Panc1 (cell line): ENCODE measurements at regions not wholly inside any gene's neighbourhood (a gene's known extent, or its start where the extent isn't known, plus 50 kb on each side); places are given as distances from the start of the nearest gene placed in this dataset.

ENCODE experiments used
- ATAC-seq: fragments of 200-7000 bp; cut with Tn5 transposase; 2 replicates; pipeline ENCODE4 v1.9.1; 2020; ENCODE audit warnings: mild to moderate bottlenecking, moderate library complexity
- BruUV-seq: library from RNA; stranded (reverse); fragments of 400-500 nt; replicated peaks from 2 replicates; lab custom pipeline; 2021; lab: Mats Ljungman, UMichigan
- CTCF ChIA-PET: fragments of 300-600 bp; sonication (Branson Sonifier 250); formaldehyde crosslinking; loops from one replicate; lab custom pipeline; 2022; ENCODE audit warnings: antibody characterized with exemption; lab: Charles Lee
- POLR2A ChIA-PET: fragments of 300-600 bp; sonication (Branson Sonifier 250); formaldehyde crosslinking; loops from one replicate; lab custom pipeline; 2022; ENCODE audit warnings: antibody characterized with exemption; lab: Charles Lee
- DNase-seq: peaks from one replicate; pipeline ENCODE4 v3.0.0-alpha.2; 2010; ENCODE audit warnings: low read depth, low spot score
- H3K27ac ChIP-seq: 2 replicates; pipeline ENCODE4 v1.5.1; 2011; ENCODE audit warnings: mild to moderate bottlenecking, low read length, inconsistent platforms
- H3K27me3 ChIP-seq: fragments of 200-500 bp; sonication (Bioruptor generic); 2 replicates; pipeline ENCODE4 v1.6.0; 2014; ENCODE audit warnings: low read length, inconsistent platforms; ENCODE audit not compliant: control insufficient read depth, insufficient read depth
- H3K36me3 ChIP-seq: fragments of 200-500 bp; sonication (Bioruptor generic); 2 replicates; pipeline ENCODE4 v1.5.1; 2014; ENCODE audit warnings: inconsistent platforms, mild to moderate bottlenecking, low read length, moderate library complexity; ENCODE audit not compliant: control insufficient read depth, insufficient read depth
- H3K4me1 ChIP-seq: 2 replicates; pipeline ENCODE4 v1.5.1; 2011; ENCODE audit warnings: inconsistent platforms, mild to moderate bottlenecking, low read length, moderate library complexity; ENCODE audit not compliant: control insufficient read depth, insufficient read depth
- H3K4me3 ChIP-seq, 2 experiments: 2 replicates each; pipeline ENCODE4 v1.5.1; 2011 to 2012; ENCODE audit warnings: low read depth in 2 of 2, low read length in 2 of 2, mild to moderate bottlenecking in 2 of 2, inconsistent platforms in 1 of 2, moderate library complexity in 1 of 2
- H3K9me3 ChIP-seq: fragments of 200-500 bp; sonication (Bioruptor generic); 2 replicates; pipeline ENCODE4 v1.5.1; 2014; ENCODE audit warnings: low read depth, mild to moderate bottlenecking, inconsistent platforms, low read length, moderate library complexity; ENCODE audit not compliant: control insufficient read depth, insufficient read depth
- CTCF ChIP-seq: fragments of 450-650 bp; IDR thresholded peaks from 2 replicates; pipeline ENCODE4 v1.5.1; 2017; ENCODE audit warnings: mild to moderate bottlenecking
- POLR2AphosphoS5 ChIP-seq: IDR thresholded peaks from 2 replicates; pipeline ENCODE4 v1.6.1; 2012; ENCODE audit warnings: mild to moderate bottlenecking, low read depth, low read length, moderate library complexity
- SIN3A ChIP-seq: IDR thresholded peaks from 2 replicates; pipeline ENCODE4 v1.6.1; 2012; ENCODE audit warnings: low read depth, mild to moderate bottlenecking, low read length, moderate library complexity, borderline replicate concordance; ENCODE audit not compliant: insufficient read depth
- TCF7L2 ChIP-seq: IDR thresholded peaks from 2 replicates; pipeline ENCODE4 v1.6.1; 2011; ENCODE audit warnings: mild to moderate bottlenecking, low read depth, low read length, inconsistent platforms
- in situ Hi-C: cut with HindIII; loops from 2 replicates; pipeline ENCODE4 v1.10.0; 2016; ENCODE audit warnings: low sequenced_read_pairs, low pct_unique_long_range_greater_than_20kb
- intact Hi-C: fragments of 100-400 bp; cut with micrococcal nuclease; formaldehyde crosslinking; loops from one replicate; pipeline ENCODE4 v1.10.0; 2022; ENCODE audit not compliant: unreplicated experiment
- TF ChIP-seq, protein P1 (sequence below), 2 experiments: IDR thresholded peaks; 2 replicates each; pipeline ENCODE4 v1.6.1; 2011 to 2012; ENCODE audit warnings: low read depth in 2 of 2, control low read depth in 1 of 2, low read length in 1 of 2, mild to moderate bottlenecking in 1 of 2, moderate library complexity in 1 of 2; ENCODE audit not compliant: insufficient read depth in 1 of 2

GRCh38 chr11:69406060-69406459 is 75.4 kb upstream of the LINC01488 start:
- TF ChIP-seq TCF7L2 (no peak), SIN3A (no peak), POLR2AphosphoS5 (no peak), CTCF (no peak)
- TF ChIP-seq, protein P1, sequence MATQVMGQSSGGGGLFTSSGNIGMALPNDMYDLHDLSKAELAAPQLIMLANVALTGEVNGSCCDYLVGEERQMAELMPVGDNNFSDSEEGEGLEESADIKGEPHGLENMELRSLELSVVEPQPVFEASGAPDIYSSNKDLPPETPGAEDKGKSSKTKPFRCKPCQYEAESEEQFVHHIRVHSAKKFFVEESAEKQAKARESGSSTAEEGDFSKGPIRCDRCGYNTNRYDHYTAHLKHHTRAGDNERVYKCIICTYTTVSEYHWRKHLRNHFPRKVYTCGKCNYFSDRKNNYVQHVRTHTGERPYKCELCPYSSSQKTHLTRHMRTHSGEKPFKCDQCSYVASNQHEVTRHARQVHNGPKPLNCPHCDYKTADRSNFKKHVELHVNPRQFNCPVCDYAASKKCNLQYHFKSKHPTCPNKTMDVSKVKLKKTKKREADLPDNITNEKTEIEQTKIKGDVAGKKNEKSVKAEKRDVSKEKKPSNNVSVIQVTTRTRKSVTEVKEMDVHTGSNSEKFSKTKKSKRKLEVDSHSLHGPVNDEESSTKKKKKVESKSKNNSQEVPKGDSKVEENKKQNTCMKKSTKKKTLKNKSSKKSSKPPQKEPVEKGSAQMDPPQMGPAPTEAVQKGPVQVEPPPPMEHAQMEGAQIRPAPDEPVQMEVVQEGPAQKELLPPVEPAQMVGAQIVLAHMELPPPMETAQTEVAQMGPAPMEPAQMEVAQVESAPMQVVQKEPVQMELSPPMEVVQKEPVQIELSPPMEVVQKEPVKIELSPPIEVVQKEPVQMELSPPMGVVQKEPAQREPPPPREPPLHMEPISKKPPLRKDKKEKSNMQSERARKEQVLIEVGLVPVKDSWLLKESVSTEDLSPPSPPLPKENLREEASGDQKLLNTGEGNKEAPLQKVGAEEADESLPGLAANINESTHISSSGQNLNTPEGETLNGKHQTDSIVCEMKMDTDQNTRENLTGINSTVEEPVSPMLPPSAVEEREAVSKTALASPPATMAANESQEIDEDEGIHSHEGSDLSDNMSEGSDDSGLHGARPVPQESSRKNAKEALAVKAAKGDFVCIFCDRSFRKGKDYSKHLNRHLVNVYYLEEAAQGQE (IDR thresholded peaks at IDR 0.05; ENCODE audit: insufficient read depth in 1 of 2, low read depth in 2 of 2, low read length in 1 of 2), result no peak
- H3K4me3 ChIP-seq, result no peak overlapping the region
- CTCF ChIA-PET, result no interaction called here
- peaks cover 10% of the 10 kb centered on the region for H3K4me1 ChIP-seq
- no peak for DNase-seq
- POLR2A ChIA-PET, result interaction anchor here (0.7 kb wide), 1 partner anchor 107 kb away, joined by 3 read pairs; no protein-coding TSS in a partner anchor
- no peak for ATAC-seq
- no peak overlapping the region for H3K27ac ChIP-seq
- BruUV-seq, result no TSS peak
- in situ Hi-C loops, result loop anchor here (10.0 kb wide), 1 partner anchor 99 kb away; no protein-coding TSS in a partner anchor
- H3K27me3 ChIP-seq, result no peaks in the 10 kb centered on the region
- no peaks in the 10 kb centered on the region for H3K36me3 ChIP-seq
- intact Hi-C loops, result no loop called here
- no peaks in the 10 kb centered on the region; the same call in 1 of the 2 replicates for H3K9me3 ChIP-seq

- ChIA-PET POLR2A (interaction anchor here (0.7 to 0.8 kb wide), 2 partner anchors 13 to 539 kb away, joined by 4 to 9 read pairs; no protein-coding TSS in a partner anchor), CTCF (no interaction called here)
- Histone ChIP-seq H3K27me3 (no peaks in the 10 kb centered on the region), H3K4me3 (no peak overlapping the region), H3K27ac (no peak overlapping the region), H3K4me1 (no peaks in the 10 kb centered on the region), H3K36me3 (no peaks in the 10 kb centered on the region), H3K9me3 (no peaks in the 10 kb centered on the region)
- ATAC-seq (no peak), DNase-seq (no peak)
- TF ChIP-seq, protein P1 (IDR thresholded peaks at IDR 0.05; ENCODE audit: insufficient read depth in 1 of 2, low read depth in 2 of 2, low read length in 1 of 2), result no peak
- TF ChIP-seq CTCF (no peak), POLR2AphosphoS5 (no peak), SIN3A (no peak), TCF7L2 (no peak)
- BruUV-seq, result no TSS peak
- in situ Hi-C loops (loop anchor here (10.0 kb wide), 1 partner anchor 95 kb away; no protein-coding TSS in a partner anchor), intact Hi-C loops (no loop called here)
Observed at GRCh38 chr11:69409812-69410645, 71.4 kb upstream of the LINC01488 start.
